GM18517 (cell line): ENCODE measurements at regions not wholly inside any gene's neighbourhood (a gene's known extent, or its start where the extent isn't known, plus 50 kb on each side); places are given as distances from the start of the nearest gene placed in this dataset.
"Not testable (repeated sequence)": the region's sequence is repeated elsewhere in the genome, so short reads cannot be mapped to it uniquely, and the experiment has no call there.

Source experiments
- ATAC-seq: cut with Tn5 transposase; IDR thresholded peaks from one replicate; pipeline ENCODE4 v1.9.1; 2021; ENCODE audit warnings: mild to moderate bottlenecking, moderate library complexity; ENCODE audit not compliant: unreplicated experiment

GRCh38 chr2:208921358-208921757, 502.5 kb upstream of the MAP2 start:
- ATAC-seq = not testable (repeated sequence)

GRCh38 chr2:208927867-208928266, 496.0 kb upstream of the MAP2 start:
- no peak for ATAC-seq

GRCh38 chr2:208929139-208929864, 494.5 kb upstream of the MAP2 start:
- ATAC-seq = no peak

- no peak for ATAC-seq
Measured at GRCh38 chr2:208929894-208930427, 493.9 kb upstream of the MAP2 start.

- no peak for ATAC-seq
Measured at GRCh38 chr2:208935531-208935930, 488.3 kb upstream of the MAP2 start.

- ATAC-seq = no peak
Measured at GRCh38 chr2:208937521-208937920, 486.3 kb upstream of the MAP2 start.

- ATAC-seq = no peak
Measured at GRCh38 chr2:208939852-208940251, 484.0 kb upstream of the MAP2 start.

GRCh38 chr2:208945719-208946256, 478.1 kb upstream of the MAP2 start:
- ATAC-seq = no peak

- no peak for ATAC-seq
Measured at GRCh38 chr2:208948073-208948472, 475.8 kb upstream of the MAP2 start.

- no peak for ATAC-seq
Measured at GRCh38 chr2:208970070-208970469, 453.8 kb upstream of the MAP2 start.

GRCh38 chr2:208977582-208977981, 446.3 kb upstream of the MAP2 start:
- ATAC-seq = no peak

GRCh38 chr2:208978946-208979345, 444.9 kb upstream of the MAP2 start:
- no peak for ATAC-seq

GRCh38 chr2:208980321-208980720, 443.5 kb upstream of the MAP2 start:
- ATAC-seq = no peak

GRCh38 chr2:208982831-208983230, 441.0 kb upstream of the MAP2 start:
- no peak for ATAC-seq

GRCh38 chr2:208983486-208983885, 440.4 kb upstream of the MAP2 start:
- no peak for ATAC-seq

- no peak for ATAC-seq
Measured at GRCh38 chr2:208984376-208985090, 439.3 kb upstream of the MAP2 start.

- no peak for ATAC-seq
Measured at GRCh38 chr2:208985644-208986043, 438.2 kb upstream of the MAP2 start.

- ATAC-seq = no peak
Measured at GRCh38 chr2:208990716-208991115, 433.1 kb upstream of the MAP2 start.

- no peak for ATAC-seq
Measured at GRCh38 chr2:208999911-209000310, 423.9 kb upstream of the MAP2 start.

- no peak for ATAC-seq
Measured at GRCh38 chr2:209002054-209002453, 421.8 kb upstream of the MAP2 start.

GRCh38 chr2:209005371-209005770, 418.5 kb upstream of the MAP2 start:
- no peak for ATAC-seq
